B cell (primary cell): ENCODE measurements at regions not wholly inside any gene's neighbourhood (a gene's known extent, or its start where the extent isn't known, plus 50 kb on each side); places are given as distances from the start of the nearest gene placed in this dataset.

Experiments used
- EZH2 ChIP-seq: IDR thresholded peaks from 2 replicates; pipeline ENCODE4 v1.6.1; 2012; ENCODE audit warnings: borderline replicate concordance, low read depth, mild to moderate bottlenecking, moderate library complexity, low read length; ENCODE audit not compliant: insufficient read depth, poor library complexity, severe bottlenecking
- TF ChIP-seq, protein P1 (sequence below): fragments of 200-600 bp; IDR thresholded peaks from one replicate; pipeline ENCODE4 v1.8.0; 2022; ENCODE audit warnings: antibody characterized with exemption, mild to moderate bottlenecking

DNA sequence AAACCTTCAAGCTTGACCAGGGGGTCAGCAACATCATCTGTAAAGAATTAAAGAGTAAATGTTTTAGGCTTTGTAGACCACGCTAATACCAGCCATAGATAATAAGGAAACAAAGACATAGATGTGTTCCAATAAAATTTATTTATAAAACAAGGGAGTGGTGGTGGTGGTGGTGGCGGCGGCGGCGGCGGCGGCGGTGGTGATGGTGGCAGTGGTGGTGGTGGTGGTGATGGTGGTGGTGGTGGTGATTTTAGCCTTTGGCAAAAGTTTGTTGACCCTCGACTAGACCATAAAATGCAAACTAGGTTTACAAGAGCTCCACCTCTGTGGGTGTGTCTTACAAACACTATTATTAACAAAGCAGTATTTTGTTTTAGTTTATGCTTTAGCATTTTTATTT lies 222.3 kb upstream of the SPOCK3 start:
- TF ChIP-seq, protein P1, sequence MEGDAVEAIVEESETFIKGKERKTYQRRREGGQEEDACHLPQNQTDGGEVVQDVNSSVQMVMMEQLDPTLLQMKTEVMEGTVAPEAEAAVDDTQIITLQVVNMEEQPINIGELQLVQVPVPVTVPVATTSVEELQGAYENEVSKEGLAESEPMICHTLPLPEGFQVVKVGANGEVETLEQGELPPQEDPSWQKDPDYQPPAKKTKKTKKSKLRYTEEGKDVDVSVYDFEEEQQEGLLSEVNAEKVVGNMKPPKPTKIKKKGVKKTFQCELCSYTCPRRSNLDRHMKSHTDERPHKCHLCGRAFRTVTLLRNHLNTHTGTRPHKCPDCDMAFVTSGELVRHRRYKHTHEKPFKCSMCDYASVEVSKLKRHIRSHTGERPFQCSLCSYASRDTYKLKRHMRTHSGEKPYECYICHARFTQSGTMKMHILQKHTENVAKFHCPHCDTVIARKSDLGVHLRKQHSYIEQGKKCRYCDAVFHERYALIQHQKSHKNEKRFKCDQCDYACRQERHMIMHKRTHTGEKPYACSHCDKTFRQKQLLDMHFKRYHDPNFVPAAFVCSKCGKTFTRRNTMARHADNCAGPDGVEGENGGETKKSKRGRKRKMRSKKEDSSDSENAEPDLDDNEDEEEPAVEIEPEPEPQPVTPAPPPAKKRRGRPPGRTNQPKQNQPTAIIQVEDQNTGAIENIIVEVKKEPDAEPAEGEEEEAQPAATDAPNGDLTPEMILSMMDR = no peak
- no peak for TF ChIP-seq EZH2
